Neural cell (in vitro differentiated cells): ENCODE measurements at regions not wholly inside any gene's neighbourhood (a gene's known extent, or its start where the extent isn't known, plus 50 kb on each side); places are given as distances from the start of the nearest gene placed in this dataset.

Experiments
- CTCF ChIP-seq: fragments of 450-650 bp; IDR thresholded peaks from 2 replicates; pipeline ENCODE4 v1.5.1; 2014; ENCODE audit warnings: antibody characterized with exemption, mild to moderate bottlenecking, moderate library complexity; ENCODE audit not compliant: poor library complexity, severe bottlenecking
- EZH2 ChIP-seq: fragments of 200-600, 300-800 bp; shearing (Covaris generic), sonication (generic); IDR thresholded peaks from 2 replicates; pipeline ENCODE4 v1.6.1; 2014; ENCODE audit warnings: antibody characterized with exemption, low read length, borderline replicate concordance, mild to moderate bottlenecking; ENCODE audit not compliant: insufficient read depth, poor library complexity, severe bottlenecking
- MXI1 ChIP-seq: fragments of 450-650 bp; conservative IDR thresholded peaks from 2 replicates; pipeline ENCODE4 v1.6.1; 2014; ENCODE audit warnings: antibody characterized with exemption, mild to moderate bottlenecking; ENCODE audit not compliant: poor library complexity, severe bottlenecking
- POLR2AphosphoS5 ChIP-seq: IDR thresholded peaks from 2 replicates; pipeline ENCODE4 v1.6.1; 2012
- RAD21 ChIP-seq: fragments of 450-650 bp; conservative IDR thresholded peaks from 2 replicates; pipeline ENCODE4 v1.6.1; 2014; ENCODE audit warnings: antibody characterized with exemption, mild to moderate bottlenecking, moderate library complexity
- SMC3 ChIP-seq: fragments of 450-650 bp; conservative IDR thresholded peaks from 2 replicates; pipeline ENCODE4 v1.6.1; 2014; ENCODE audit warnings: antibody characterized with exemption, mild to moderate bottlenecking, moderate library complexity; ENCODE audit not compliant: poor library complexity
- TAF1 ChIP-seq: IDR thresholded peaks from 2 replicates; pipeline ENCODE4 v1.6.1; 2012; ENCODE audit warnings: low read depth

GRCh38 chr15:95610945-95611344 is 719.6 kb upstream of the NR2F2 start:
- TF ChIP-seq CTCF (no peak), TAF1 (no peak), RAD21 (no peak), MXI1 (no peak), EZH2 (no peak), SMC3 (no peak), POLR2AphosphoS5 (no peak)
